ENCODE measurements at regions not wholly inside any gene's neighbourhood (a gene's known extent, or its start where the extent isn't known, plus 50 kb on each side); places are given as distances from the start of the nearest gene placed in this dataset.

GRCh38 chr2:217086718-217087117, 226.9 kb upstream of the TNP1 start:
- Mint-ChIP-seq H3K4me1 (no peaks in the 10 kb centered on the region), H3K27me3 (ENCODE audit: insufficient read depth, low read depth, poor library complexity) (no peaks in the 10 kb centered on the region), H3K36me3 (ENCODE audit: low read depth) (no peaks in the 10 kb centered on the region), H3K4me3 (no peak overlapping the region), H3K9me3 (no peaks in the 10 kb centered on the region), H3K27ac (no peak overlapping the region)
- Histone ChIP-seq H3K27ac (ENCODE audit: low read depth) (no peak overlapping the region), H4K20me1 (replicated peaks; ENCODE audit: insufficient read depth) (no peaks in the 10 kb centered on the region), H3F3A (replicated peaks; ENCODE audit: low read depth) (no peaks in the 10 kb centered on the region), H2AFZ (no peak overlapping the region), H3K4me2 (no peak overlapping the region), H3K27me3 (ENCODE audit: insufficient read depth) (no peaks in the 10 kb centered on the region), H3K79me2 (replicated peaks; ENCODE audit: insufficient read depth) (no peaks in the 10 kb centered on the region), H3K4me3 (no peak overlapping the region), H3K9me2 (ENCODE audit: insufficient read depth) (no peaks in the 10 kb centered on the region), H3K36me3 (ENCODE audit: insufficient read depth) (no peaks in the 10 kb centered on the region), H3K4me1 (ENCODE audit: insufficient read depth) (no peaks in the 10 kb centered on the region)
- TF ChIP-seq POLR2AphosphoS5 (IDR thresholded peaks at IDR 0.05; ENCODE audit: low read depth) (no peak), REST (IDR thresholded peaks at IDR 0.05; ENCODE audit: unreplicated experiment) (no peak), CREB1 (CRISPR knock-in tag; IDR thresholded peaks at IDR 0.05; ENCODE audit: low read depth) (no peak), JUNB (IDR thresholded peaks at IDR 0.05; ENCODE audit: unreplicated experiment) (no peak), STAT1 (IDR thresholded peaks at IDR 0.05; ENCODE audit: unreplicated experiment) (no peak), ZNF331 (CRISPR knock-in tag; IDR thresholded peaks at IDR 0.05; ENCODE audit: low read depth) (no peak), ZNF462 (CRISPR knock-in tag; IDR thresholded peaks at IDR 0.05) (no peak), ETS1 (IDR thresholded peaks at IDR 0.05) (no peak), EZH2 (IDR thresholded peaks at IDR 0.05; ENCODE audit: low read depth, unreplicated experiment) (no peak), NANOG (IDR thresholded peaks at IDR 0.05; ENCODE audit: borderline replicate concordance) (no peak), ZNF114 (CRISPR knock-in tag; IDR thresholded peaks at IDR 0.05) (no peak), EZH2phosphoT487 (IDR thresholded peaks at IDR 0.05; ENCODE audit: unreplicated experiment) (no peak), CTCF (conservative IDR thresholded peaks at IDR 0.05; ENCODE audit: low read depth in 2 of 2) (no peak)
- ATAC-seq (no peak), DNase-seq (ENCODE audit: low spot score) (no peak)
